ENCODE measurements at regions not wholly inside any gene's neighbourhood (a gene's known extent, or its start where the extent isn't known, plus 50 kb on each side); places are given as distances from the start of the nearest gene placed in this dataset.

- TF ChIP-seq EZH2 (IDR thresholded peaks at IDR 0.05; ENCODE audit: insufficient read depth, low read length) = no peak
- TF ChIP-seq, protein P1, sequence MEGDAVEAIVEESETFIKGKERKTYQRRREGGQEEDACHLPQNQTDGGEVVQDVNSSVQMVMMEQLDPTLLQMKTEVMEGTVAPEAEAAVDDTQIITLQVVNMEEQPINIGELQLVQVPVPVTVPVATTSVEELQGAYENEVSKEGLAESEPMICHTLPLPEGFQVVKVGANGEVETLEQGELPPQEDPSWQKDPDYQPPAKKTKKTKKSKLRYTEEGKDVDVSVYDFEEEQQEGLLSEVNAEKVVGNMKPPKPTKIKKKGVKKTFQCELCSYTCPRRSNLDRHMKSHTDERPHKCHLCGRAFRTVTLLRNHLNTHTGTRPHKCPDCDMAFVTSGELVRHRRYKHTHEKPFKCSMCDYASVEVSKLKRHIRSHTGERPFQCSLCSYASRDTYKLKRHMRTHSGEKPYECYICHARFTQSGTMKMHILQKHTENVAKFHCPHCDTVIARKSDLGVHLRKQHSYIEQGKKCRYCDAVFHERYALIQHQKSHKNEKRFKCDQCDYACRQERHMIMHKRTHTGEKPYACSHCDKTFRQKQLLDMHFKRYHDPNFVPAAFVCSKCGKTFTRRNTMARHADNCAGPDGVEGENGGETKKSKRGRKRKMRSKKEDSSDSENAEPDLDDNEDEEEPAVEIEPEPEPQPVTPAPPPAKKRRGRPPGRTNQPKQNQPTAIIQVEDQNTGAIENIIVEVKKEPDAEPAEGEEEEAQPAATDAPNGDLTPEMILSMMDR (IDR thresholded peaks at IDR 0.05; ENCODE audit: insufficient read depth, low read depth, low read length) = no peak
- H3K27me3 Mint-ChIP-seq (ENCODE audit: low read depth, unreplicated experiment) = no peaks in the 10 kb centered on the region
- no peaks in the 10 kb centered on the region for H3K4me1 Mint-ChIP-seq (ENCODE audit: low read depth, unreplicated experiment)
- Histone ChIP-seq H3K9ac (ENCODE audit: low read length) (no peak overlapping the region), H3K27ac (ENCODE audit: low read depth, low read length) (no peak overlapping the region), H4K20me1 (ENCODE audit: insufficient read depth, low read length) (no peaks in the 10 kb centered on the region), H3K4me1 (ENCODE audit: insufficient read depth, low read length) (no peaks in the 10 kb centered on the region), H3K27me3 (ENCODE audit: insufficient read depth, low read length) (no peaks in the 10 kb centered on the region), H3K9me3 (ENCODE audit: insufficient read depth, low read depth, low read length) (no peaks in the 10 kb centered on the region), H3K36me3 (ENCODE audit: insufficient read depth, low read length) (no peaks in the 10 kb centered on the region), H2AFZ (ENCODE audit: low read depth, low read length) (no peak overlapping the region), H3K4me2 (ENCODE audit: low read length) (no peak overlapping the region), H3K79me2 (ENCODE audit: insufficient read depth, low read length) (no peaks in the 10 kb centered on the region), H3K4me3 (ENCODE audit: insufficient read depth, low read depth, low read length) (no peak overlapping the region)
- peaks cover 17% of the 10 kb centered on the region for H3K9me3 Mint-ChIP-seq (ENCODE audit: unreplicated experiment)
- H3K36me3 Mint-ChIP-seq (ENCODE audit: low read depth, unreplicated experiment) = no peaks in the 10 kb centered on the region
- no peak for DNase-seq (ENCODE audit: low read depth)
- H3K27ac Mint-ChIP-seq (ENCODE audit: unreplicated experiment) = no peak overlapping the region
- H3K4me3 Mint-ChIP-seq (ENCODE audit: unreplicated experiment) = no peak overlapping the region
- no peak for FAIRE-seq
Observed at GRCh38 chr14:86973177-86973576, 1019.8 kb downstream of the GALC start.

DNA sequence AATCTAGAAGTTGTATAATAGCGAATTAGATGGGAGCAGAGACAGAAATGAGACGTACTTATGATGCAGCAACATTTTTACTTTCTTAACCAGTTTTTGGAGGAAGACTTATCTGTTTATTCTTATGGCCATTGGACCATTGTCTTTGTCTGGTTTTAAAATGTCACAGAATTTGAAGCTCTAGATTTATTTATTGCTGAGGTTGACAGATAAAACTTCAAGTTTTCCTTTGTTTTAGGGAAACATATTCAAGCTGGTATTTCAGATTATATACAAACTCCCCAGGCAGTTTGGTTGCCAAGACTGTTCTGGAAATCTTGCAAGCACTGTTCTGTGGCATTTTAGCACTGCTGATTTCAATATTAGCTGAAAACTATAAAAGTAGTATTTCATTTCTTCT, 1021.7 kb downstream of the GALC start:
- DNase-seq (ENCODE audit: low read depth) (no peak), FAIRE-seq (no peak)
- TF ChIP-seq, protein P1 (IDR thresholded peaks at IDR 0.05; ENCODE audit: insufficient read depth, low read depth, low read length) = no peak
- TF ChIP-seq EZH2 (IDR thresholded peaks at IDR 0.05; ENCODE audit: insufficient read depth, low read length) = no peak
- Histone ChIP-seq H4K20me1 (ENCODE audit: insufficient read depth, low read length) (no peaks in the 10 kb centered on the region), H3K9ac (ENCODE audit: low read length) (no peak overlapping the region), H3K4me2 (ENCODE audit: low read length) (no peak overlapping the region), H3K79me2 (ENCODE audit: insufficient read depth, low read length) (no peaks in the 10 kb centered on the region), H3K9me3 (ENCODE audit: insufficient read depth, low read depth, low read length) (no peaks in the 10 kb centered on the region), H2AFZ (ENCODE audit: low read depth, low read length) (no peak overlapping the region), H3K27ac (ENCODE audit: low read depth, low read length) (no peak overlapping the region), H3K4me1 (ENCODE audit: insufficient read depth, low read length) (no peaks in the 10 kb centered on the region), H3K4me3 (ENCODE audit: insufficient read depth, low read depth, low read length) (no peak overlapping the region), H3K27me3 (ENCODE audit: insufficient read depth, low read length) (no peaks in the 10 kb centered on the region), H3K36me3 (ENCODE audit: insufficient read depth, low read length) (no peaks in the 10 kb centered on the region)
- Mint-ChIP-seq H3K4me3 (ENCODE audit: unreplicated experiment) (no peak overlapping the region), H3K36me3 (ENCODE audit: low read depth, unreplicated experiment) (no peaks in the 10 kb centered on the region), H3K27ac (ENCODE audit: unreplicated experiment) (no peak overlapping the region), H3K9me3 (ENCODE audit: unreplicated experiment) (peaks cover 19% of the 10 kb centered on the region), H3K27me3 (ENCODE audit: low read depth, unreplicated experiment) (no peaks in the 10 kb centered on the region), H3K4me1 (ENCODE audit: low read depth, unreplicated experiment) (no peaks in the 10 kb centered on the region)

DNA sequence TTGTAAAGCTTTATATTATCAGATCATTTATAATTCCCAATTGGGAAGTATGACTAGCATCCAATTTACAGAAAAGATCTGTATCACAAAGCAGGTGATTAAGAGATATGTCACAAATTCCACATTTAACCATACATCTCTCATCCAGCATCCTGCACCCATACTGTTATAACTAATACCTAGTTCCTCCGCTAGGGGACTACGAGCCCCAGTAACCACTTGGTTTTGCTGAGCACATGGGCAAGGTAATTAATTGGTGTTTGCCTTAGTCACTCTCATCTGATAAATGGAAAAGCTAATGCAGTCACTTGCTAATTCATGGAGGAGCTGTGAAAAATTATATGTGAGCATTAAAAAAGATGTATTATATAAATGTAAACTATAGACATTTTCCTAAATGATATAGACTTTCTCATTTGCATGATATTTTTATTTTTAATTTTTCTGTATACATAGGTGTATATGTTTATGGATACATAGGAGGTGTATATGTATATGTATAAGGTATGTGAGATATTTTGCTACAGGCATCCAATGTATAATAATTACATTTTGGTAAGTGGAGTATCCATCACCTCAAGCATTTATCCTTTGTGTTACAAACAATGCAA, 1031.8 kb downstream of the GALC start:
- no peaks in the 10 kb centered on the region for H3K27me3 ChIP-seq (ENCODE audit: insufficient read depth, low read length)
- FAIRE-seq (no peak), DNase-seq (ENCODE audit: low read depth) (no peak)
- H3K9me3 ChIP-seq (ENCODE audit: insufficient read depth, low read depth, low read length) = no peaks in the 10 kb centered on the region
- H3K9ac ChIP-seq (ENCODE audit: low read length) = no peak overlapping the region
- no peak overlapping the region for H3K4me3 Mint-ChIP-seq (ENCODE audit: unreplicated experiment)
- H3K36me3 ChIP-seq (ENCODE audit: insufficient read depth, low read length) = no peaks in the 10 kb centered on the region
- no peaks in the 10 kb centered on the region for H3K4me1 ChIP-seq (ENCODE audit: insufficient read depth, low read length)
- no peak overlapping the region for H2AFZ ChIP-seq (ENCODE audit: low read depth, low read length)
- no peaks in the 10 kb centered on the region for H3K27me3 Mint-ChIP-seq (ENCODE audit: low read depth, unreplicated experiment)
- H3K79me2 ChIP-seq (ENCODE audit: insufficient read depth, low read length) = no peaks in the 10 kb centered on the region
- no peak overlapping the region for H3K4me2 ChIP-seq (ENCODE audit: low read length)
- H3K4me1 Mint-ChIP-seq (ENCODE audit: low read depth, unreplicated experiment) = no peaks in the 10 kb centered on the region
- H3K36me3 Mint-ChIP-seq (ENCODE audit: low read depth, unreplicated experiment) = no peaks in the 10 kb centered on the region
- no peak for TF ChIP-seq EZH2 (IDR thresholded peaks at IDR 0.05; ENCODE audit: insufficient read depth, low read length)
- TF ChIP-seq, protein P1 (IDR thresholded peaks at IDR 0.05; ENCODE audit: insufficient read depth, low read depth, low read length) = peak; percentile 32
- H3K27ac Mint-ChIP-seq (ENCODE audit: unreplicated experiment) = no peak overlapping the region
- no peak overlapping the region for H3K4me3 ChIP-seq (ENCODE audit: insufficient read depth, low read depth, low read length)
- no peaks in the 10 kb centered on the region for H4K20me1 ChIP-seq (ENCODE audit: insufficient read depth, low read length)
- peaks cover 4% of the 10 kb centered on the region for H3K9me3 Mint-ChIP-seq (ENCODE audit: unreplicated experiment)
- H3K27ac ChIP-seq (ENCODE audit: low read depth, low read length) = no peak overlapping the region
